ENCODE measurements at regions not wholly inside any gene's neighbourhood (a gene's known extent, or its start where the extent isn't known, plus 50 kb on each side); places are given as distances from the start of the nearest gene placed in this dataset.
A peak's percentile ranks its signal among the peaks of the same experiment; 100 is the strongest.
"Not testable (repeated sequence)": the region's sequence is repeated elsewhere in the genome, so short reads cannot be mapped to it uniquely, and the experiment has no call there.

DNA sequence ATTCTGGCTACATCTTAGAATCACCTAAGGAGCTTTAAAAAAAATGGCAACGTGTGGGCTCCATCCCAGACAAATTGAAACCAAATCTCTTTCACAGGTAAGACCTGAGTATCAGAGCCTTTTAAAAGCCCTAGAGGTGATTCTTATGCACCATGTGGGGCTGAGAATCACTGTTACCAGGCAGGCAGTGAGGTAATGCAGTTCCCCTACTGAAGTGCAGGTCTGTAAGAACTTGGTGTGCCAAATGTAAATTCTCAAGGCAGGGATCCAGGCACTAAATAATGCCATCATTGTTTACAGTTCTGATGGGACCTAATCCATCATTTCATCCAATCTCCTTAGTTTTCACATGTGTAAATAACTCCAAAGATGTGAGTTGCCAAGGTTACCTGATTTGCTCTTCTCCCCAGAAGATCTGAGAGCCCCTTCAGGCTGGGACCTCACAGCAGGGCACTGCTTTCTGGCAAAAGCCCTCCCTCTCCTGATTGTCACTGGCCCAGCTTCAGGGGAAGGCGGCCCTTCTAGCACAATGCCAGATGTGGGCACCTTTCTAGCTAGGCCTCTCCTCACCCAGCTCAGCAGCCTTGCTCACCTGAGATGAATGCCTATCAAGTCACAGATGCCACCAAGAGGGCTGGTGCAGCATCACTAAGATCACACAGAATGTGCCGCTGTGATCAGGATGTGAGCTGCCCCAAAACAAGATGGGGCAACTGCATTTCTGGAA is 73.6 kb upstream of the RGPD5 start:
- no peak for DNase-seq (ENCODE audit: low spot score)

DNA sequence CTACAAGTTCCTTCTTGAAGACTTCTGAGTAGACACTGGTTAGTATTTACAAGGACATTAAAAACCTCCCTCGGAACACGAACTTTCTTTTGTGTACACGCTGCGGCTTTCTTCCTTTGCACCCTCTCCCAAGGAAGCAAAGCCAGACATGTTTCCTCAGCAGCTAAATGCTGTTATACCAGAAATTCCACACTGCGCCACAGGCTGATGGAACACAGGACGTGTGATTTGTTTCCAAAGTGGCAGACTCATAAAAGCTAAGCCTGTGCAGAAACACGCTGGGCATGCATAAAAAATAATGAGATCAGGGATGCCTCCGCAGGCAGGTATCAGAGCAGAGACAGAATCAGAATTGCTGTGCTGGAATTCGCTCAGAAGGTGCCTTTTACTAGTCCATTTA is 73.0 kb upstream of the RGPD5 start:
- no peak for DNase-seq (ENCODE audit: low spot score)

DNA sequence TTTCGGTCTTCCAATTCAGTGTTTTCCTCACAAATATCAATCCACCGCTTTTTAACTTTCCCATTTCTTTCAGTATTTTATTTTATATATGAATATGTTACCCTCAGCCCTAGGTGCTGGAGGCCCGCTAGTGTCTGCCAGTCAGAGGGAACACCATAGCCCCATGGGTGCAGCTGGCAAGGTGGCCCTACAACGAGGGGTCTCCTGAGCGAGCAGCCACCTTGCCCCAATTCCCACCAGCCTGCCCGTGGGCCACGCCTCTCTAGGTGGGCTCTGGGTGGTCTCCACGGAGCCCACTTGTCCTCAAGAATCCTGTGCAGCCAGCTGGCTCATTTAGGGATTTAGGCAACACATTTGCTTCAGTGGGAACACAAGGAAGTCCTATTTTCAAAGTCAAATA is 72.5 kb upstream of the RGPD5 start:
- DNase-seq (ENCODE audit: low spot score): no peak

DNA sequence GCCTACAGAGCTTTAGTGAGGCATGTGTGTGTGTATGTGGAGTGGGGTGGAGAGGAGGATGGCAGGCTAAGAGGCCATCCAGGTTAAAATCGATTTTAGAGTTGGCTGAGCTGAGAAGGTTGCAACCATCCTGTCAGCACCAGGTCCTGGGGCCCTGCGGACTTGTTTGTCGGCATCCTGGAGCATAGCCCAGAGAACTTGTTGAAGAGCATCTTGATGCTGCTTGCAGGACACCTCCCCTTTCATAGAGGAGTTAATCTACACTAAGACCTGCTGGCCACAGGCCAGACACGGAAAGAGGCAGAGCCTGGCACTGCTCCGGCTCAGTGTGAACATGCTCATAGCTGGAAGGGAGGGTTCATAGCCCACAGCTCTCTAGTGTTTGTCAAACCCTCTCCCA is 72.1 kb upstream of the RGPD5 start:
- no peak for DNase-seq (ENCODE audit: low spot score)

DNA sequence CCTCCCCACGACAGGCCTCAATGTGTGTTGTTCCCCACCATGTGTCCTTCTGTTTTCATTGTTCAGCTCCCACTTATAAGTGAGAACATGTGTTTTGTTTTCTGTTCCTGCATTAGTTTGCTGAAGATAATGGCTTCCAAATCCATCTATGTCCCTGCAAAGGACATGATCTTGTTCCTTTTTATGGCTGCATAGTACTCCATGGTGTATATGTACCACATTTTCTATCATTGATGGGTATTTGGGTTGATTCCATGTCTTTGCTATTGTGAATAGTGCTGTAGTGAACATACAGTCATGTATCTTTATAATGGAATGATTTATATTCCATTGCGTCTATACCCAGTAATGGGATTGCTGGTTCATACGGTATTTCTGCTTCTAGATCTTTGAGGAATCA is 71.5 kb upstream of the RGPD5 start:
- DNase-seq (ENCODE audit: low spot score): not testable (repeated sequence)

DNA sequence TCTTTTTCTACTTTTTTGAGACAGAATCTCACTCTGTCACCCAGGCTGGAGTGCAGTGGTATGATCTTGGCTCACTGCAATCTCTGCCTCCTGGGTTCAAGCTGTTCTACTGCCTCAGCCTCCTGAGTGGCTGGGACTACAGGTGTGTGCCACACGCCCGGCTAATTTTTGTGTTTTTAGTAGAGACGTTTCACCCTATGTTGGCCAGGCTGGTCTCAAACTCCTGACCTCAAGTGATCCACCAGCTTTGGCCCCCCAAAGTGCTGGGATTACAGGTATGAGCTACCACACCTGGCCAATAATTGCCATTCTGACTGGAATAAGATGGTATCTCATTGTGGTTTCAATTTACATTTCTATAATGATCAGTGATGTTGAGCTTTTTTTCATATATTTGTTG is 71.0 kb upstream of the RGPD5 start:
- not testable (repeated sequence) for DNase-seq (ENCODE audit: low spot score)

DNA sequence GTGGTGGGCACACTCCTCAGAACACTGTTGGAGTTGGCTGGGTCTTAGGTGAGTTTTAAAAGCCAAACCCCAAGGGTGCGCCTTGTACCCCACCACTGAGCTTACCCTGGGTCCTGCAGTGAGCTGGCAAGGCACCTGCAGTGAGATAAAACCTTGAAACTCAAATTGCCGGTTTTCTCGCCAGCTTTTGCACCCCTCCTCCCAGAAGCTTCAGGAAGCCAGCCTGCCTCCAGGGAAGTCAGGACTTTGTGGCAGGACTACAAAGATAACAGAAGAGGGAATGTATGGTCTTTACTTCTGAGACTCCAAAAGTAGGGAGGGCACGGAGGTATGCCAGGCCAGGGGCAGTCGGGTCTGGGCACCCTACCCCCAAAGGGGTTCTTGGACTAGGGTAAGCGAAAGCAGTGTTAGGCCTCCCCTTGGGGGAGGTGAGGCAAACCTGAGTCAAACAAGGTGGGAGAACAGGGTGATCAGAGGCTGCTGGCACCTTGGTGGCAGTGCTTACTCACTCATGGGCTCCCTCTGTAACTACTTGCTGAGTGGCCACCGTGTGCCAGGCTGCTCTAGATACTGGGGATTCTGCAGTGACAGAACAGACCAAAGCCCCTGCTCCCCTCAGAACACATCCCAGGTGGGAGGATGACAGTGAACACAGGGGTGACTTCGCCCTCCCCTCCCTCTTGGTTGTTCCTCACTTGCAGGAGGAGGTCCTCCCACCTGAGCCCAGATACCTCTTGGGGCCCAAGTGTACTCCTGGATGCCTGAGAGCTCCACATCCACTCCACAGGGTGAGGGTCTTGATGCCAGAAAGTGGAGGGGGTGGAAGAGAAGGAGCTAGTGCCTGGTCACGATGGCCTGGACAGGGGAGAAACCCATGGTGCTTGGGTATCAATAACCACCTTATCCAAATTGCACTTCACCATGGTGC is 69.3 kb upstream of the RGPD5 start:
- DNase-seq (ENCODE audit: low spot score): no peak

DNA sequence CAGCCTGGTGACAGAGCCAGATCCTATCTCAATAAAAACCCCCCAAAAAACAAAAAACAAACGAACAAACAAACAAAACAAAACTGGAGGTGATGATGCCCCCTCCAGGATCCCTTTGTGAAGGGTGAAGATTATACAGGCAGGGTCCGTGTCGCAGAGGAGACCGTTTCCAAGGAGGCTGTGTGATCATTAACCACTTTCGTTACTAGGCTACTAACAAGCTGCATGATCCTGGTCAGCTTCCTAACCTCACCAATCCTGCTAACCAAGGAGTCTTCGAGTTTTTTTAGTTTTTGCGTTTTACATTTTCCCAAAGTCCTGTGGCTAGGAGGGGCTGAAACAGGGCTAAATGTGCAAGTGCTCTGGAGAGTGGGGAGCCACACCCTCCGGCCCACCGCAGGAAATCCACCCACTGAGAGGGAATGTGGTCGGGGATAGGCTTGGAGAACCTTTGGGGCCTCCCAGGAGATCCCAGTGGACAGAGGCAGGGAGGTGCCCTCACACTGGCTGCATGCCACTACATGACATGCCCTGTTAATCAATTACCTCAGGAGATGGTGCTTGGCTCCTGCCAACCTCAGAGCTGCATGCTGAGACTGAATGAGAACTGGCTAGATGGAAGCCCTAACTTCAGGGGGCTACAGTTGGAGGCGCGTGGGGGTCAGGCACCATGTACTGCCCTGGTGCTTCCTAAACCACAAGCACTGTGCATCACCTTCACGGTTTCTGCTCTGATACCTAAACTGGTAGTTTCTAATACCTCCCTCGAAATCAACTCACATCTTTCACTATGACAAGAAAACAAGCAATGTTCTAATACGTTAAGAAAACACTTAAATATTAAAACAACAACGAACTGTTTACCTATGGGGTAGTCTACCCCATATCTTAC is 67.5 kb upstream of the RGPD5 start:
- no peak for DNase-seq (ENCODE audit: low spot score)

DNA sequence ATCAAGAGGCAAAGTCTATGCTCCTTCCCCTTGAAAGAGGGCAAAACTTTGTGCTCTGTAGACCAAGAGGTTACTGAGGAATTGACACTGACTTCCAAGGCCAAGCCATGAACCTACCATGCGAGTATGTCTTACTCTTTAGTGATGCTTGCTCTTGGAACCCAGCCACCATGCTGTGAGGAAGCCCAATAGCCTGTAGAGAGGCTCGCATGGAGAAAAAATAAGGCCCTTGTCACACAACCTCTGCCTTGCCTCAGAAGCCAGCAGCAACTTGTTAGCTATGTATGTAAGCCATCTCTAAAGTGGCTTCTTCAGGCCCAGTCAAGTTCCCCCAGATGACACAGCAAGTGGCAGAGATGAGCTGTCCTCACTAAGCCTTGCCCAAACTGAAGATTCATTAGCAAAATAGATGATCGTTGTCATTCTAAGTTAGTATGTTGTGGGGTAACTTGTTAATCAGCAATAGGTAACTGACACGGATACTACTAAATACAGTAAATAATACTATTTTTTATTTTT is 66.1 kb upstream of the RGPD5 start:
- no peak for DNase-seq (ENCODE audit: low spot score)

DNA sequence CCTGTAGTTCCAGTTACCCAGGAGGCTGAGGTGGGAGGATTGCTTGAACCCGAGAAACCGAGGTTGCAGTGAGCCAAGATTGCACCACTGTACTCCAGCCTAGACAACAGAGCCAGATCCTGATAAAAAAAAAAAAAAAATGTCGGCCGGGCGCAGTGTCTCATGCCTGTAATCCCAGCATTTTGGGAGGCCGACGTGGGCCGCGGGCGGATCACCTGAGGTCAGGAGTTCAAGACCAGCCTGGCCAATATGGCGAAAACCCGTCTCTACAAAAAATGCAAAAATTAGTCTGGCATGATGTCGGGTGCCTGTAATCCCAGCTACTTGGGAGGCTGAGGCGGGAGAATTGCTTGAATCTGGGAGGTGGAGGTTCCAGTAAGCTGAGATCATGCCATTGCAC is 60.4 kb upstream of the RGPD5 start:
- DNase-seq (ENCODE audit: low spot score): not testable (repeated sequence)

DNA sequence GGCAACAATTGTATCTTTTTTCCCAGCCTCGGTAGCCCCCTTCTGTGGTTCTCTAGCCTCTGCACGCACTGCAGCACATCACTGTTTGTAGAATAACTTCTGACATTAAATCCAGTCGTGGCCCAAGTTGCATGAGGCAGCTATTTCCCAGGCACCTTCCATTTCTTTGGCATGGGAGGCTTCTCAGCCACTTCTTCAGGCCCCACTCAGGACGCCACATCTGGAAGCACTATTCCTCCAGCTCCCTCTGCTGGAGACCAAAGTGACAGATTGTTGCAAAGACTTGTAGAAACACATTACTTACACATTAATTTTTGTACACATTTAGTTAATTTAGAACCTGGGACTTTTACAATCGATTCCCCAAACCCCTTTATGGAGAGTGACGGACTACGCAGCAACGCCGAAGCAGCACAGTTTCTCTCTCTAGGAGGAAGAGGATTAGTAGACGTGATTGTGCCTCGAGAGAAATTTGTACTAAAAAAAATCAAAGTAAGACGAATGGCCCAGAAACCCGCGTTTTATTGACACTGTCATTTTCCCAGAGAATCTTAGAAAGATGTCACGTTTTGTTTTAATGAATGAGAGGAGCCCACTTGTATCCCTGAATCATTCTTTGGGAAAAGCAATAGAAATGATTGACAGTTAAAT is 57.8 kb upstream of the RGPD5 start:
- DNase-seq (ENCODE audit: low spot score): peak; percentile 28
